Hippocampal formation (tissue), 2 donors: ENCODE measurements at regions not wholly inside any gene's neighbourhood (a gene's known extent, or its start where the extent isn't known, plus 50 kb on each side); places are given as distances from the start of the nearest gene placed in this dataset.

ENCODE experiments used
- DNase-seq, 2 donors: peaks; one replicate each; lab custom pipeline; 2025; lab: John Stamatoyannopoulos, UW

GRCh38 chr6:15735567-15736265, 72.9 kb upstream of the DTNBP1 start:
- no peak for DNase-seq

- no peak for DNase-seq
Measured at GRCh38 chr6:15734118-15734897, 71.5 kb upstream of the DTNBP1 start.

- DNase-seq = no peak
Measured at GRCh38 chr6:15730922-15731321, 68.1 kb upstream of the DTNBP1 start.

GRCh38 chr6:15730442-15730841, 67.6 kb upstream of the DTNBP1 start:
- DNase-seq = no peak

- no peak for DNase-seq
Measured at GRCh38 chr6:15722731-15723130, 59.9 kb upstream of the DTNBP1 start.

- no peak for DNase-seq
Measured at GRCh38 chr6:15716889-15717288, 54.1 kb upstream of the DTNBP1 start.

GRCh38 chr6:15715851-15716250, 53.0 kb upstream of the DTNBP1 start:
- DNase-seq = no peak

GRCh38 chr6:15715060-15715459, 52.2 kb upstream of the DTNBP1 start:
- DNase-seq = no peak

- DNase-seq = no peak
Measured at GRCh38 chr6:15714658-15715057, 51.8 kb upstream of the DTNBP1 start.

GRCh38 chr6:15713325-15713724, 50.5 kb upstream of the DTNBP1 start:
- no peak for DNase-seq

GRCh38 chr6:15712797-15713196, 50.0 kb upstream of the DTNBP1 start:
- peak in 1 of 2 donors; percentile 15 for DNase-seq
